Stimulated activated CD8-positive, alpha-beta memory T cell treated with anti-CD3 and anti-CD28 coated beads, Interleukin-4, amount 100 ng/mL, for 1 hour (primary cell): ENCODE measurements at regions not wholly inside any gene's neighbourhood (a gene's known extent, or its start where the extent isn't known, plus 50 kb on each side); places are given as distances from the start of the nearest gene placed in this dataset.
A peak's percentile ranks its signal among the peaks of the same experiment; 100 is the strongest.

ENCODE experiments used
- DNase-seq, 2 donors: peaks; one replicate each; pipeline ENCODE4 v3.0.0-alpha.2; 2020; ENCODE audit warnings: low read depth in 2 of 2, low spot score in 1 of 2

- no peak for DNase-seq
These were observed 64.8 kb downstream of the CDCA7 start for GRCh38 chr2:173419506-173419905.

GRCh38 chr2:173424886-173425285 is 70.2 kb downstream of the CDCA7 start:
- DNase-seq: no peak

GRCh38 chr2:173427887-173428668 is 73.4 kb downstream of the CDCA7 start:
- DNase-seq: no peak

- DNase-seq: no peak
These were observed 76.5 kb downstream of the CDCA7 start for GRCh38 chr2:173431191-173431590.

GRCh38 chr2:173432049-173432754 is 77.5 kb downstream of the CDCA7 start:
- DNase-seq: no peak

GRCh38 chr2:173434762-173435569 is 80.3 kb downstream of the CDCA7 start:
- DNase-seq: no peak

GRCh38 chr2:173435574-173435973 is 80.9 kb downstream of the CDCA7 start:
- no peak for DNase-seq

GRCh38 chr2:173436088-173436487 is 81.4 kb downstream of the CDCA7 start:
- no peak for DNase-seq

- no peak for DNase-seq
These were observed 86.5 kb downstream of the CDCA7 start for GRCh38 chr2:173441222-173441621.

GRCh38 chr2:173442542-173442941 is 87.9 kb downstream of the CDCA7 start:
- no peak for DNase-seq

- no peak for DNase-seq
These were observed 92.0 kb downstream of the CDCA7 start for GRCh38 chr2:173446722-173447121.

GRCh38 chr2:173448938-173449471 is 94.3 kb downstream of the CDCA7 start:
- DNase-seq: peak; percentile 3 to 21

- DNase-seq: peak in 1 of 2 donors; percentile 7
These were observed 96.4 kb downstream of the CDCA7 start for GRCh38 chr2:173451118-173451517.

- DNase-seq: no peak
These were observed 97.3 kb downstream of the CDCA7 start for GRCh38 chr2:173451941-173452340.

GRCh38 chr2:173452416-173452815 is 97.7 kb downstream of the CDCA7 start:
- no peak for DNase-seq

GRCh38 chr2:173456960-173457359 is 102.3 kb downstream of the CDCA7 start:
- DNase-seq: no peak

GRCh38 chr2:173457366-173457765 is 102.7 kb downstream of the CDCA7 start:
- DNase-seq: no peak

GRCh38 chr2:173458991-173459780 is 104.5 kb downstream of the CDCA7 start:
- DNase-seq: no peak

GRCh38 chr2:173462892-173463840 is 108.5 kb downstream of the CDCA7 start:
- DNase-seq: no peak

GRCh38 chr2:173463846-173464245 is 109.2 kb downstream of the CDCA7 start:
- no peak for DNase-seq
